Stimulated activated naive CD4-positive, alpha-beta T cell (primary cell): ENCODE measurements at regions not wholly inside any gene's neighbourhood (a gene's known extent, or its start where the extent isn't known, plus 50 kb on each side); places are given as distances from the start of the nearest gene placed in this dataset.
A peak's percentile ranks its signal among the peaks of the same experiment; 100 is the strongest.

Experiments
- DNase-seq, 6 experiments: peaks; one replicate each; lab custom pipeline; 2025; lab: John Stamatoyannopoulos, UW

GRCh38 chr16:31701734-31702133 is 171.9 kb upstream of the ZNF267 start:
- no peak for DNase-seq

- DNase-seq = no peak
Observed at GRCh38 chr16:31702796-31703195, 170.8 kb upstream of the ZNF267 start.

- no peak for DNase-seq
Observed at GRCh38 chr16:31703526-31704128, 170.0 kb upstream of the ZNF267 start.

- DNase-seq = no peak
Observed at GRCh38 chr16:31704138-31704537, 169.5 kb upstream of the ZNF267 start.

GRCh38 chr16:31705371-31705770 is 168.2 kb upstream of the ZNF267 start:
- DNase-seq = no peak

GRCh38 chr16:31706318-31706717 is 167.3 kb upstream of the ZNF267 start:
- no peak for DNase-seq

- DNase-seq = no peak
Observed at GRCh38 chr16:31706925-31707324, 166.7 kb upstream of the ZNF267 start.

GRCh38 chr16:31707743-31708335 is 165.8 kb upstream of the ZNF267 start:
- DNase-seq = no peak

- DNase-seq = peak in 3 of 6 experiments; percentile 12 to 25 (median 15)
Observed at GRCh38 chr16:31708348-31708747, 165.3 kb upstream of the ZNF267 start.

- DNase-seq = no peak
Observed at GRCh38 chr16:31709181-31709580, 164.4 kb upstream of the ZNF267 start.

- DNase-seq = no peak
Observed at GRCh38 chr16:31710134-31710533, 163.5 kb upstream of the ZNF267 start.

GRCh38 chr16:31710880-31711279 is 162.7 kb upstream of the ZNF267 start:
- no peak for DNase-seq

GRCh38 chr16:31711344-31711845 is 162.2 kb upstream of the ZNF267 start:
- no peak for DNase-seq

- DNase-seq = no peak
Observed at GRCh38 chr16:31712064-31712540, 161.5 kb upstream of the ZNF267 start.

- DNase-seq = peak; percentile 81 to 91 (median 84)
Observed at GRCh38 chr16:31713071-31713944, 160.3 kb upstream of the ZNF267 start.

GRCh38 chr16:31713945-31714902 is 159.4 kb upstream of the ZNF267 start:
- DNase-seq = peak in 1 of 6 experiments; percentile 22

GRCh38 chr16:31714903-31715504 is 158.6 kb upstream of the ZNF267 start:
- DNase-seq = no peak

- DNase-seq = no peak
Observed at GRCh38 chr16:31715915-31716314, 157.7 kb upstream of the ZNF267 start.

GRCh38 chr16:31718998-31719397 is 154.6 kb upstream of the ZNF267 start:
- no peak for DNase-seq

- DNase-seq = no peak
Observed at GRCh38 chr16:31727553-31727952, 146.1 kb upstream of the ZNF267 start.

- DNase-seq = no peak
Observed at GRCh38 chr16:31734265-31734664, 139.3 kb upstream of the ZNF267 start.
